HCT116 (cell line): ENCODE measurements at regions not wholly inside any gene's neighbourhood (a gene's known extent, or its start where the extent isn't known, plus 50 kb on each side); places are given as distances from the start of the nearest gene placed in this dataset.

Source experiments
- ATAC-seq: fragments of 200-7000 bp; cut with Tn5 transposase; 2 replicates; pipeline ENCODE4 v1.9.1; 2020; ENCODE audit warnings: mild to moderate bottlenecking, moderate library complexity
- BruUV-seq: library from RNA; stranded (reverse); fragments of 400-500 nt; replicated peaks from 2 replicates; lab custom pipeline; 2021; lab: Mats Ljungman, UMichigan
- CTCF ChIA-PET: fragments of 300-600 bp; sonication (Branson Sonifier 250); formaldehyde crosslinking; loops from one replicate; lab custom pipeline; 2021; ENCODE audit warnings: antibody characterized with exemption; lab: Charles Lee
- POLR2A ChIA-PET: fragments of 300-600, 350-600 bp; sonication (Branson Sonifier 250); formaldehyde crosslinking; loops from one replicate; lab custom pipeline; 2021; ENCODE audit warnings: antibody characterized with exemption; lab: Charles Lee
- RAD21 ChIA-PET, 2 experiments: fragments of 300-600 bp; sonication (Branson Sonifier 250); formaldehyde crosslinking; loops; one replicate each; lab custom pipeline; 2023; ENCODE audit warnings: low total read pairs in 2 of 2; ENCODE audit not compliant: uncharacterized antibody in 2 of 2, unreplicated experiment in 2 of 2, low non-redundant PET in 1 of 2; lab: Charles Lee
- DNase-seq: peaks from one replicate; pipeline ENCODE4 v3.0.0-alpha.2; 2010; ENCODE audit warnings: low read depth, low spot score
- H2AFZ ChIP-seq: fragments of 200-600 bp; shearing (Covaris generic), sonication (generic); 2 replicates; pipeline ENCODE4 v1.6.1; 2017; ENCODE audit warnings: low read depth, mixed run types, mixed read lengths, antibody characterized with exemption, low read length; ENCODE audit not compliant: poor library complexity, severe bottlenecking
- H3K27ac ChIP-seq: 2 replicates; pipeline ENCODE4 v1.5.1; 2012; ENCODE audit warnings: low read depth, low read length
- H3K27me3 ChIP-seq: fragments of 200-600 bp; sonication (generic); 2 replicates; pipeline ENCODE4 v1.6.1; 2016; ENCODE audit warnings: mixed run types, low read length, mixed read lengths; ENCODE audit not compliant: insufficient read depth
- H3K36me3 ChIP-seq, 2 experiments: fragments of 200-500 bp in 1 of 2; fragments of 200-600 bp in 1 of 2; sonication (Bioruptor generic) in 1 of 2; sonication (generic) in 1 of 2; 2 replicates each; pipeline versions ENCODE4 v1.5.1 to v1.6.1; 2014 to 2016; ENCODE audit warnings: low read length in 2 of 2, inconsistent platforms in 1 of 2, mixed read lengths in 1 of 2, mixed run types in 1 of 2; ENCODE audit not compliant: insufficient read depth in 2 of 2, control insufficient read depth in 1 of 2
- H3K4me1 ChIP-seq, 2 experiments: fragments of 200-600 bp in 1 of 2; sonication (generic) in 1 of 2; 2 replicates each; pipeline versions ENCODE4 v1.5.1 to v1.6.1; 2012 to 2017; ENCODE audit warnings: low read length in 2 of 2, inconsistent platforms in 1 of 2, mild to moderate bottlenecking in 1 of 2, mixed read lengths in 1 of 2, mixed run types in 1 of 2, moderate library complexity in 1 of 2; ENCODE audit not compliant: insufficient read depth in 2 of 2, control insufficient read depth in 1 of 2
- H3K4me2 ChIP-seq: fragments of 200-600 bp; sonication (generic); 2 replicates; pipeline ENCODE4 v1.6.1; 2017; ENCODE audit warnings: mixed run types, low read length, mixed read lengths
- H3K4me3 ChIP-seq, 2 experiments: fragments of 200-600 bp in 1 of 2; sonication (generic) in 1 of 2; replicated peaks in 1 of 2; 2 replicates each; pipeline ENCODE4 v1.5.1; 2011 to 2016; ENCODE audit warnings: low read length in 2 of 2, control low read depth in 1 of 2, low read depth in 1 of 2, mild to moderate bottlenecking in 1 of 2, mixed read lengths in 1 of 2, mixed run types in 1 of 2
- H3K79me2 ChIP-seq: fragments of 200-600 bp; sonication (generic); 2 replicates; pipeline ENCODE4 v1.6.1; 2017; ENCODE audit warnings: mild to moderate bottlenecking, mixed run types, low read length, moderate library complexity, mixed read lengths; ENCODE audit not compliant: insufficient read depth
- H3K9ac ChIP-seq: fragments of 200-600 bp; sonication (generic); 2 replicates; pipeline ENCODE4 v1.6.1; 2016; ENCODE audit warnings: low read length, mixed read lengths
- H3K9me2 ChIP-seq: fragments of 200-600 bp; sonication (generic), shearing (Covaris generic); 2 replicates; pipeline ENCODE4 v1.6.1; 2017; ENCODE audit warnings: mixed run types, mild to moderate bottlenecking, moderate library complexity; ENCODE audit not compliant: insufficient read depth
- H3K9me3 ChIP-seq, 2 experiments: fragments of 200-500 bp in 1 of 2; fragments of 200-600 bp in 1 of 2; sonication (Bioruptor generic) in 1 of 2; sonication (generic) in 1 of 2; 2 replicates each; pipeline ENCODE4 v1.6.1; 2014 to 2017; ENCODE audit warnings: low read length in 2 of 2, mixed read lengths in 2 of 2, inconsistent platforms in 1 of 2, low read depth in 1 of 2, mild to moderate bottlenecking in 1 of 2, mixed run types in 1 of 2, moderate library complexity in 1 of 2; ENCODE audit not compliant: control insufficient read depth in 1 of 2, insufficient read depth in 1 of 2
- H4K20me1 ChIP-seq: fragments of 200-600 bp; sonication (generic), shearing (Covaris generic); 2 replicates; pipeline ENCODE4 v1.6.1; 2017; ENCODE audit warnings: mixed run types, mild to moderate bottlenecking, moderate library complexity; ENCODE audit not compliant: insufficient read depth
- ATF3 ChIP-seq: IDR thresholded peaks from 2 replicates; pipeline ENCODE4 v1.6.1; 2012
- ELF1 ChIP-seq: IDR thresholded peaks from 2 replicates; pipeline ENCODE4 v1.6.1; 2012; ENCODE audit warnings: low read depth, borderline replicate concordance
- EZH2phosphoT487 ChIP-seq: fragments of 200-600 bp; IDR thresholded peaks from 2 replicates; pipeline ENCODE4 v1.6.1; 2018; ENCODE audit warnings: antibody characterized with exemption, borderline replicate concordance
- FOSL1 ChIP-seq: IDR thresholded peaks from 2 replicates; pipeline ENCODE4 v1.6.1; 2012; ENCODE audit warnings: low read depth
- JUND ChIP-seq: IDR thresholded peaks from 2 replicates; pipeline ENCODE4 v1.6.1; 2012
- POLR2A ChIP-seq: IDR thresholded peaks from 2 replicates; pipeline ENCODE4 v1.7.0; 2011; ENCODE audit warnings: borderline replicate concordance; ENCODE audit not compliant: insufficient read depth, insufficient read length; ENCODE audit errors: extremely low read depth
- RAD21 ChIP-seq: IDR thresholded peaks from 2 replicates; pipeline ENCODE4 v1.6.1; 2012; ENCODE audit warnings: low read depth, mild to moderate bottlenecking
- REST ChIP-seq: IDR thresholded peaks from 2 replicates; pipeline ENCODE4 v1.6.1; 2012; ENCODE audit warnings: low read depth
- SP1 ChIP-seq: IDR thresholded peaks from 2 replicates; pipeline ENCODE4 v1.6.1; 2012; ENCODE audit warnings: low read depth
- SRF ChIP-seq: IDR thresholded peaks from 2 replicates; pipeline ENCODE4 v1.6.1; 2012; ENCODE audit warnings: low read depth
- ZFX ChIP-seq: fragments of 450-650 bp; IDR thresholded peaks from 2 replicates; pipeline ENCODE4 v1.6.1; 2017
- ZNF274 ChIP-seq: fragments of 200-500 bp; sonication (Bioruptor generic); IDR thresholded peaks from 2 replicates; pipeline ENCODE4 v1.6.1; 2014; ENCODE audit warnings: mild to moderate bottlenecking, low read depth, low read length, inconsistent platforms
- intact Hi-C: fragments of 100-400 bp; cut with micrococcal nuclease; formaldehyde crosslinking; loops from 2 replicates; pipeline ENCODE4 v1.10.0; 2022
- TF ChIP-seq, protein P1 (sequence below): IDR thresholded peaks from 2 replicates; pipeline ENCODE4 v1.6.1; 2011; ENCODE audit warnings: mild to moderate bottlenecking, low read length, moderate library complexity; ENCODE audit not compliant: insufficient replicate concordance; ENCODE audit errors: extremely low read depth

DNA sequence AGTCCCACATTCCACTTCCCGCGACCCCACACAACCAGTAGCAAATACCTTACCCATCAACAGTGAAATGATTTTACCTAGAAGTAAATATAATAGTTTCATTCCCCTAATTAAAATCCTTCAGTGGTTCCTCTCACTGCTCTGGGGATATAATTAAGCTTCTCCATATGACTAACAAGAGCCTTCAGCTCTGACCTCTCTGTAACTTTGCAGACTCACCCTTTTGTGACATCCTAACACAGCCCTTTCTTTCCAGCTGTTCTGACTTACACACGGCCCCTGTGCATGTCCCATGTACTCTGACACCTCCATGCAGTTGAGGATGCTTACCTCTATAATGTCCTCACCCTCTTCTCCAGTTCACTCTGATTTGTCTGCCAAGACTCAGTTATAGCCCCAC, 137.3 kb upstream of the SPAG17 start:
- Histone ChIP-seq H3K4me2 (no peak overlapping the region), H3K27ac (no peak overlapping the region), H3K79me2 (no peaks in the 10 kb centered on the region), H3K36me3 (no peaks in the 10 kb centered on the region), H3K9me2 (no peaks in the 10 kb centered on the region), H4K20me1 (no peaks in the 10 kb centered on the region), H3K27me3 (no peaks in the 10 kb centered on the region), H3K9ac (no peak overlapping the region), H2AFZ (no peak overlapping the region), H3K4me3 (no peak overlapping the region), H3K4me1 (no peaks in the 10 kb centered on the region), H3K9me3 (peaks cover 0 to 16% of the 10 kb centered on the region in 2 experiments; a peak in 1 of 4 replicates)
- DNase-seq (no peak), ATAC-seq (no peak)
- ChIA-PET RAD21 (no interaction called here), POLR2A (no interaction called here), CTCF (no interaction called here)
- BruUV-seq = no TSS peak
- intact Hi-C loops = no loop called here
- TF ChIP-seq ATF3 (no peak), FOSL1 (no peak)
- TF ChIP-seq, protein P1, sequence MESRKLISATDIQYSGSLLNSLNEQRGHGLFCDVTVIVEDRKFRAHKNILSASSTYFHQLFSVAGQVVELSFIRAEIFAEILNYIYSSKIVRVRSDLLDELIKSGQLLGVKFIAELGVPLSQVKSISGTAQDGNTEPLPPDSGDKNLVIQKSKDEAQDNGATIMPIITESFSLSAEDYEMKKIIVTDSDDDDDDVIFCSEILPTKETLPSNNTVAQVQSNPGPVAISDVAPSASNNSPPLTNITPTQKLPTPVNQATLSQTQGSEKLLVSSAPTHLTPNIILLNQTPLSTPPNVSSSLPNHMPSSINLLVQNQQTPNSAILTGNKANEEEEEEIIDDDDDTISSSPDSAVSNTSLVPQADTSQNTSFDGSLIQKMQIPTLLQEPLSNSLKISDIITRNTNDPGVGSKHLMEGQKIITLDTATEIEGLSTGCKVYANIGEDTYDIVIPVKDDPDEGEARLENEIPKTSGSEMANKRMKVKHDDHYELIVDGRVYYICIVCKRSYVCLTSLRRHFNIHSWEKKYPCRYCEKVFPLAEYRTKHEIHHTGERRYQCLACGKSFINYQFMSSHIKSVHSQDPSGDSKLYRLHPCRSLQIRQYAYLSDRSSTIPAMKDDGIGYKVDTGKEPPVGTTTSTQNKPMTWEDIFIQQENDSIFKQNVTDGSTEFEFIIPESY = no peak

GRCh38 chr1:118321840-118322239, 136.8 kb upstream of the SPAG17 start:
- H3K9ac ChIP-seq = no peak overlapping the region
- H3K36me3 ChIP-seq = no peaks in the 10 kb centered on the region
- ChIA-PET POLR2A (no interaction called here), CTCF (no interaction called here), RAD21 (no interaction called here)
- no TSS peak for BruUV-seq
- no peaks in the 10 kb centered on the region for H4K20me1 ChIP-seq
- no peaks in the 10 kb centered on the region for H3K27me3 ChIP-seq
- intact Hi-C loops = no loop called here
- no peaks in the 10 kb centered on the region for H3K4me1 ChIP-seq
- DNase-seq = no peak
- peaks cover 0 to 18% of the 10 kb centered on the region in 2 experiments; a peak in 1 of 4 replicates for H3K9me3 ChIP-seq
- H3K4me2 ChIP-seq = no peak overlapping the region
- no peaks in the 10 kb centered on the region for H3K79me2 ChIP-seq
- no peak overlapping the region for H3K27ac ChIP-seq
- H2AFZ ChIP-seq = no peak overlapping the region
- ATAC-seq = no peak
- H3K9me2 ChIP-seq = no peaks in the 10 kb centered on the region
- H3K4me3 ChIP-seq = no peak overlapping the region
- TF ChIP-seq, protein P1 = no peak
- TF ChIP-seq ZNF274 = no peak
- no peak for TF ChIP-seq EZH2phosphoT487
- TF ChIP-seq FOSL1 = no peak
- no peak for TF ChIP-seq JUND
- TF ChIP-seq POLR2A = no peak
- no peak for TF ChIP-seq ATF3
- no peak for TF ChIP-seq REST
- no peak for TF ChIP-seq RAD21
- no peak for TF ChIP-seq SRF
- TF ChIP-seq ZFX = no peak
- TF ChIP-seq SP1 = no peak
- TF ChIP-seq ELF1 = no peak
